ENCODE measurements at regions not wholly inside any gene's neighbourhood (a gene's known extent, or its start where the extent isn't known, plus 50 kb on each side); places are given as distances from the start of the nearest gene placed in this dataset.

GRCh38 chr6:7042654-7043545, 64.9 kb upstream of the RREB1 start (continued):
- TF ChIP-seq HINFP (tag; conservative IDR thresholded peaks at IDR 0.05; ENCODE audit: low read depth) (peak; percentile 61; the same call in 1 of the 2 replicates), DMBX1 (CRISPR knock-in tag; IDR thresholded peaks at IDR 0.05; ENCODE audit: borderline replicate concordance) (peak; percentile 74; the same call in 1 of the 2 replicates), RAD21 (CRISPR knock-in tag; conservative IDR thresholded peaks at IDR 0.05 in 1 of 2, IDR thresholded peaks at IDR 0.05 in 1 of 2) (0 out of 4 replicates have a peak, but pooled peaks of 1 of the 2 experiments have one; percentile 3), CREB3L1 (IDR thresholded peaks at IDR 0.05; ENCODE audit: borderline replicate concordance, low read depth) (no peak), CHD1 (IDR thresholded peaks at IDR 0.05; ENCODE audit: low read length) (peak; percentile 38), HDAC1 (IDR thresholded peaks at IDR 0.05) (no peak), ZFX (CRISPR knock-in tag; IDR thresholded peaks at IDR 0.05) (peak; percentile 8; the same call in 1 of the 2 replicates), DPF2 (IDR thresholded peaks at IDR 0.05) (0 out of 2 replicates have a peak, but pooled peaks have one; percentile 17), MAZ (CRISPR knock-in tag; conservative IDR thresholded peaks at IDR 0.05 in 1 of 2, IDR thresholded peaks at IDR 0.05 in 1 of 2) (0 out of 4 replicates have a peak, but pooled peaks of 1 of the 2 experiments have one; percentile 18), ZNF717 (CRISPR knock-in tag; IDR thresholded peaks at IDR 0.05) (no peak), ZNF75A (CRISPR knock-in tag; IDR thresholded peaks at IDR 0.05) (no peak), ZNF431 (CRISPR knock-in tag; IDR thresholded peaks at IDR 0.05) (no peak), GMEB1 (CRISPR knock-in tag; IDR thresholded peaks at IDR 0.05) (no peak), ZNF3 (CRISPR knock-in tag; IDR thresholded peaks at IDR 0.05) (no peak), PHB (CRISPR knock-in tag; IDR thresholded peaks at IDR 0.05) (no peak), MLLT1 (IDR thresholded peaks at IDR 0.05) (peak in 1 of 2 experiments; percentile 85; a peak in 2 of 4 replicates), ZNF584 (CRISPR knock-in tag; IDR thresholded peaks at IDR 0.05; ENCODE audit: low read depth) (0 out of 2 replicates have a peak, but pooled peaks have one; percentile 59), RUNX1 (IDR thresholded peaks at IDR 0.05; ENCODE audit: low read depth) (peak; percentile 53; the same call in 1 of the 2 replicates)

Measured in K562 (cell line).